ENCODE measurements at regions not wholly inside any gene's neighbourhood (a gene's known extent, or its start where the extent isn't known, plus 50 kb on each side); places are given as distances from the start of the nearest gene placed in this dataset.

DNA sequence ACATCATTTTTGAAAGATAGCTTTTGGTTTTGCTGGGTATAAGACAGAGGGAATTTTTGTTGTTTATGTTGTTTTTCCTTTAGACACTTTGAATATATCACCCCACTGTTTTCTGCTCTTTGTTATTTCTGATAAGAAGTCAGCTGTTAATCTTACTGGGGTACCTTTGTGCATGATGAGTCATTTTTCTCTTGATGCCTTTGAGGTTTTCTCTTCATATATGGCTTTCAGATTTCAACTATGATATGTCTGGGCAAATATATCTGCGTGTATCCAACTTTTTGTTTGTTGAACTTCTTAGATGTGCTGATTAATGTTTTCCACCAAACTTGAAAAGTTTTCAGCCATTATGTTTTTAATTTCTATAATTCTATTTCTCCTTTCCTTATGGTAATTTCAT lies 208.6 kb upstream of the TMEM72 start:
- DNase-seq = no peak
- POLR2A ChIA-PET = no interaction called here
- no CpG with 5 or more reads among the region's 1 CpG for WGBS (ENCODE audit: insufficient coverage)
- no peak overlapping the region for H3K4me3 ChIP-seq (ENCODE audit: control insufficient read depth in 1 of 7, extremely low read depth in 1 of 7, insufficient read depth in 4 of 7, low read depth in 2 of 7, low read length in 6 of 7)
- H3K27ac ChIP-seq (ENCODE audit: insufficient read depth in 1 of 2, low read depth in 1 of 2, low read length in 2 of 2, poor library complexity in 1 of 2, severe bottlenecking in 2 of 2) = no peak overlapping the region
- no peaks in the 10 kb centered on the region for H3K27me3 ChIP-seq (replicated peaks in 2 of 5; ENCODE audit: control insufficient read depth in 4 of 5, insufficient read depth in 5 of 5, low read length in 4 of 5)
- H3K4me1 ChIP-seq (ENCODE audit: control extremely low read depth in 1 of 4, control insufficient read depth in 4 of 4, insufficient read depth in 4 of 4, low read length in 3 of 4) = no peaks in the 10 kb centered on the region
- CTCF ChIA-PET = no interaction called here
- no peaks in the 10 kb centered on the region for H3K36me3 ChIP-seq (ENCODE audit: control insufficient read depth in 4 of 4, insufficient read depth in 4 of 4, low read length in 3 of 4)
- peaks cover 0 to 22% (median 4%) of the 10 kb centered on the region in 5 experiments for H3K9me3 ChIP-seq (ENCODE audit: control extremely low read depth in 1 of 5, control insufficient read depth in 4 of 5, insufficient read depth in 2 of 5, low read depth in 1 of 5, low read length in 4 of 5)

DNA sequence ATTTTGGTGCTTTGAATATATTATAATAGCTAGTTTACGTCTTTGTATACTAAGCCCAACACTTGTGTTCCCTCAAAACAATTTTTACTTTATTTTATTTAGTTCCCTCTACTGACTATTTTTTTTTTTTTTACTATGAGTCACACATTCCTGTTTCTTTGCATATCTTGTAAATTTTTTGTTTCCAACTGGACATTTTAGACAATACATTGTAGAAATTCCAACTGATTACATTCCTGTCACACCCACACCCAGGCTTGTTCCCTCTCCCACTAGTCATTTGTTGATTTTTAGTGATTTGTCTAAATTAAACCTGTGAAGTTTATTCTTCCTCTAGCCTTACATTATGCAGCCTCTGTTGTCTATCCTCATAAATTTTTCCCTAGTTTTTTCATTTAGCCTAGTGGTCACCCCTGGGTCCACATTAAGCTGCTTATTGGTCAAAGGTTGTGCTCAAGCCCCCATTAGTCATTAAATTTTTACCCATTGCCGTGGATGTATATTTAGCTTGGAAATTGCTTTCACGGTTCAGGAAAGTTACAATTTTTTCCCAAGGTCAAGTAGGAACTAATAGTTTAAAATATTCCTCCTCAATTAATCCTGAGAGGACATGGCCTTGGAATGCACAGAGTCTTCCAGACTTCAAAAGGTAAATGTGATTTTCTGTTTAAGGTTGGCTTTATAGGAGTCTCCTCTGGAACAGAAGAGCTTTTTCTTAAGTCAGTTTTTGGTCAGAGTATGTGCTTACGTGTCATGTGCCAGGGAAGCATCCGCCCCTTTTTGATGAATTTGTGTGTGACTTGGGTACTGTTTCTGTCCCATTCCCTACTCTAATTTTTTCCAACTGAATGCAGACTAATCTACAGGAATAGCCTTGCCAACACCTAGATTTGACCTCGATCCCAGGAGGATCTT lies 207.6 kb upstream of the TMEM72 start:
- Histone ChIP-seq H3K36me3 (ENCODE audit: control insufficient read depth in 4 of 4, insufficient read depth in 4 of 4, low read length in 3 of 4) (no peaks in the 10 kb centered on the region), H3K27me3 (replicated peaks in 2 of 5; ENCODE audit: control insufficient read depth in 4 of 5, insufficient read depth in 5 of 5, low read length in 4 of 5) (no peaks in the 10 kb centered on the region), H3K4me3 (ENCODE audit: control insufficient read depth in 1 of 7, extremely low read depth in 1 of 7, insufficient read depth in 4 of 7, low read depth in 2 of 7, low read length in 6 of 7) (no peak overlapping the region), H3K27ac (ENCODE audit: insufficient read depth in 1 of 2, low read depth in 1 of 2, low read length in 2 of 2, poor library complexity in 1 of 2, severe bottlenecking in 2 of 2) (no peak overlapping the region), H3K4me1 (ENCODE audit: control extremely low read depth in 1 of 4, control insufficient read depth in 4 of 4, insufficient read depth in 4 of 4, low read length in 3 of 4) (no peaks in the 10 kb centered on the region), H3K9me3 (ENCODE audit: control extremely low read depth in 1 of 5, control insufficient read depth in 4 of 5, insufficient read depth in 2 of 5, low read depth in 1 of 5, low read length in 4 of 5) (peaks cover 0 to 22% (median 4%) of the 10 kb centered on the region in 5 experiments)
- WGBS (ENCODE audit: insufficient coverage) = 98% methylated on average over 3 of the region's 6 CpGs
- CTCF ChIA-PET = no interaction called here
- no peak for DNase-seq
- POLR2A ChIA-PET = no interaction called here

DNA sequence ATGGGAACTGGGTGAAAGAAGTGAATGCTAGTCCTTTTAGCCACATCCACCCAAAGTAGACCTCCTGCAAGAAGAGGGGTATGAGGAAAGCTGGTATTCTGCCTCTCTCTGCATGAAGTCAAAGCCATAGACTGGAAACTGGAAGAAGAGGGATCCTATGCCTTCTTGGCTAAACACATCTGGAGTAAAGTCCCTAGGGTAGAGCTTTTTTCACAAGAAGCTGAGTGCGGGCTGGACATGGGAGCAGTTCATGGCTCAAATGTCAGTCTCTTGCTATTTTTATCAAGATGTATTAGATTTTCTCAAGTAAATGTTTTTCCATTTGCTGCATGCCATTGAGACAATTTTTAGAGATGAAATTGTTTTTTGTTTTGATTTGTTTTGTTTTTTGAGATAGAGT lies 206.5 kb upstream of the TMEM72 start:
- ChIA-PET POLR2A (no interaction called here), CTCF (no interaction called here)
- no peak for DNase-seq
- Histone ChIP-seq H3K27me3 (replicated peaks in 2 of 5; ENCODE audit: control insufficient read depth in 4 of 5, insufficient read depth in 5 of 5, low read length in 4 of 5) (no peaks in the 10 kb centered on the region), H3K36me3 (ENCODE audit: control insufficient read depth in 4 of 4, insufficient read depth in 4 of 4, low read length in 3 of 4) (no peaks in the 10 kb centered on the region), H3K9me3 (ENCODE audit: control extremely low read depth in 1 of 5, control insufficient read depth in 4 of 5, insufficient read depth in 2 of 5, low read depth in 1 of 5, low read length in 4 of 5) (peaks cover 0 to 20% (median 4%) of the 10 kb centered on the region in 5 experiments), H3K4me3 (ENCODE audit: control insufficient read depth in 1 of 7, extremely low read depth in 1 of 7, insufficient read depth in 4 of 7, low read depth in 2 of 7, low read length in 6 of 7) (no peak overlapping the region), H3K27ac (ENCODE audit: insufficient read depth in 1 of 2, low read depth in 1 of 2, low read length in 2 of 2, poor library complexity in 1 of 2, severe bottlenecking in 2 of 2) (no peak overlapping the region), H3K4me1 (ENCODE audit: control extremely low read depth in 1 of 4, control insufficient read depth in 4 of 4, insufficient read depth in 4 of 4, low read length in 3 of 4) (no peaks in the 10 kb centered on the region)
- WGBS (ENCODE audit: insufficient coverage) = no CpG with 5 or more reads among the region's 1 CpG

DNA sequence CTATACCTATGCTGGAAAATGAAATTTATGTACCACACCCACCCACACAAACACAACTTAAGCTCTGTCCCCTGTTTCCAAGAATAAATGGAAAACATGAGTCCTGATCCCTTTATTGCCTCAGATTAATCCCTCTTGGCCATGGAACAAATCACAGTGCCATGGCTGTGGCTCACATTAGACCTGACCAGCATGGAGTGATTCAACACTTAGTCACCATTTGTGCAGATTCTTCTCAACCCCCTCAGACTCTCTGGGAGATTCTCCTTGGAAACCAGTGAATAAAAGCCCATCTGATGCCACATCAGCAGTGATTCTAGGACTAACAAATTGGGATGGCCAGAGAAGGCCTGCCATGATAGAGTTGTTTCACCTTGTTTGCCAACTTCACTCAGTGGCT lies 204.4 kb upstream of the TMEM72 start:
- Histone ChIP-seq H3K27me3 (replicated peaks in 2 of 5; ENCODE audit: control insufficient read depth in 4 of 5, insufficient read depth in 5 of 5, low read length in 4 of 5) (no peaks in the 10 kb centered on the region), H3K9me3 (ENCODE audit: control extremely low read depth in 1 of 5, control insufficient read depth in 4 of 5, insufficient read depth in 2 of 5, low read depth in 1 of 5, low read length in 4 of 5) (peaks cover 0 to 9% (median 4%) of the 10 kb centered on the region in 5 experiments), H3K27ac (ENCODE audit: insufficient read depth in 1 of 2, low read depth in 1 of 2, low read length in 2 of 2, poor library complexity in 1 of 2, severe bottlenecking in 2 of 2) (no peak overlapping the region), H3K4me3 (ENCODE audit: control insufficient read depth in 1 of 7, extremely low read depth in 1 of 7, insufficient read depth in 4 of 7, low read depth in 2 of 7, low read length in 6 of 7) (no peak overlapping the region), H3K4me1 (ENCODE audit: control extremely low read depth in 1 of 4, control insufficient read depth in 4 of 4, insufficient read depth in 4 of 4, low read length in 3 of 4) (no peaks in the 10 kb centered on the region), H3K36me3 (ENCODE audit: control insufficient read depth in 4 of 4, insufficient read depth in 4 of 4, low read length in 3 of 4) (no peaks in the 10 kb centered on the region)
- DNase-seq = no peak
- POLR2A ChIA-PET = no interaction called here
- CTCF ChIA-PET = no interaction called here

DNA sequence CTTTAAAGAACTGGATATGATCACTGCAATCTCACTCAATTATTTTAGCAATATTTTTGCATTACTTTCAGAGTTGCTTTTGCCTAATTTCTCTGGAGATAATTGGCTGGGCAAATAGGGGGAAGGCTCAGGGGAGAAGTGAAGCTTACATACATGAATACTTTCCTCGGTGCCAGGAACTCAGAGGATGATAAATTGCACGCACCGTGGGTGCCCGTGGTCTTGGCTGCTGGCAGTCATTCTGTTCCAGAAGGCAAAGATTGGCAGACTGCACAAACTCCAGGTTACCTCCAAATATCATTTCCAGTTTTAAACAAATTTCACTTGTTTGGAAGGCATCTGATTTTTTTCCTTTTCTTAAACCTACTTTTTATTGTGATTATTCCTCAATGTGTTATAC lies 197.8 kb upstream of the TMEM72 start:
- WGBS (ENCODE audit: insufficient coverage) = 68% methylated on average over 4 of the region's 4 CpGs
- ChIA-PET CTCF (no interaction called here), POLR2A (no interaction called here)
- Histone ChIP-seq H3K27ac (ENCODE audit: insufficient read depth in 1 of 2, low read depth in 1 of 2, low read length in 2 of 2, poor library complexity in 1 of 2, severe bottlenecking in 2 of 2) (no peak overlapping the region), H3K4me1 (ENCODE audit: control extremely low read depth in 1 of 4, control insufficient read depth in 4 of 4, insufficient read depth in 4 of 4, low read length in 3 of 4) (no peaks in the 10 kb centered on the region), H3K9me3 (ENCODE audit: control extremely low read depth in 1 of 5, control insufficient read depth in 4 of 5, insufficient read depth in 2 of 5, low read depth in 1 of 5, low read length in 4 of 5) (peaks cover 0 to 2% (median 0%) of the 10 kb centered on the region in 5 experiments), H3K36me3 (ENCODE audit: control insufficient read depth in 4 of 4, insufficient read depth in 4 of 4, low read length in 3 of 4) (no peaks in the 10 kb centered on the region), H3K4me3 (ENCODE audit: control insufficient read depth in 1 of 7, extremely low read depth in 1 of 7, insufficient read depth in 4 of 7, low read depth in 2 of 7, low read length in 6 of 7) (no peak overlapping the region), H3K27me3 (replicated peaks in 2 of 5; ENCODE audit: control insufficient read depth in 4 of 5, insufficient read depth in 5 of 5, low read length in 4 of 5) (peaks cover 0 to 5% (median 0%) of the 10 kb centered on the region in 5 experiments)
- DNase-seq = no peak

DNA sequence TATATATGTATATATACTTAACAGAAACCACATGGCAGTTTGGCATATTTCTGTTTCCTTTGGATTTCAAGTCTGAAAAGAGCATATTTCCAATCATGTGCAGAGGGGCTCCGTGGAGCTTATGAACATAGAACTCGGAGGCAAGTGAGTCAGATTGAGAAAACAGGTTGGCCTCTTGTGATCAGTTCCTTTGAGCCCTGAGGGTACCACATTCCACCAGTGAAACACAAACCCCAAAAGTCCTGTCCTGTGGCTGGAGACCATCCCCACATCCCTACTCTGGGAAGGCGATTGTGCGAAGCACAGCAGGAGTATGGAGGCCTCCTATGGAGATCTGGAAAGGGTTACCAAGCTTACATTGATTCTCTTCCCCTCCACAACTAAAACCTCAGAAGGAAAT lies 196.7 kb upstream of the TMEM72 start:
- peaks cover 0 to 5% (median 0%) of the 10 kb centered on the region in 5 experiments for H3K27me3 ChIP-seq (replicated peaks in 2 of 5; ENCODE audit: control insufficient read depth in 4 of 5, insufficient read depth in 5 of 5, low read length in 4 of 5)
- WGBS (ENCODE audit: insufficient coverage) = no CpG with 5 or more reads among the region's 4 CpGs
- H3K27ac ChIP-seq (ENCODE audit: insufficient read depth in 1 of 2, low read depth in 1 of 2, low read length in 2 of 2, poor library complexity in 1 of 2, severe bottlenecking in 2 of 2) = no peak overlapping the region

DNA sequence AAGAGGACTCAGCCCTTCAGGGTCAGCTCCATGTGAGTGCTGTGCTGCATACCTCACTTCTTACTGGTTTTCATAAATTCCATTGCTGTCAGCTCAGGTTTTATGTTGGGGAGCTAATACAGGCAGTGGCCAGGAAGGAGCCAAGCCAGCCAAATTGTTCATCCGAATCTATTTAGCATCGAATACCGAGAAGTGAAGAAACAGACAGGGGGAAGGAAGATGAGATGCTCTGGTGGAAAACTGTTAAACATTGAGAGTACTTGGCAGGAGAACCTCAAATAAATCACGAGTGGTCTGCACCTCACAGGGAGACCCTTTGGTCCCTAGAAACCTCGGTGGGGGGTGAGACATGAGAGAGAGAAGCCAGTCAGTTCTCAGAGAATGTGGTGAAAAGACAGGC lies 196.0 kb upstream of the TMEM72 start:
- DNase-seq = no peak
- no peaks in the 10 kb centered on the region for H3K4me1 ChIP-seq (ENCODE audit: control extremely low read depth in 1 of 4, control insufficient read depth in 4 of 4, insufficient read depth in 4 of 4, low read length in 3 of 4)
- H3K4me3 ChIP-seq (ENCODE audit: control insufficient read depth in 1 of 7, extremely low read depth in 1 of 7, insufficient read depth in 4 of 7, low read depth in 2 of 7, low read length in 6 of 7) = no peak overlapping the region
- H3K27me3 ChIP-seq (replicated peaks in 2 of 5; ENCODE audit: control insufficient read depth in 4 of 5, insufficient read depth in 5 of 5, low read length in 4 of 5) = peaks cover 0 to 5% (median 0%) of the 10 kb centered on the region in 5 experiments
- ChIA-PET CTCF (no interaction called here), POLR2A (no interaction called here)
- H3K27ac ChIP-seq (ENCODE audit: insufficient read depth in 1 of 2, low read depth in 1 of 2, low read length in 2 of 2, poor library complexity in 1 of 2, severe bottlenecking in 2 of 2) = no peak overlapping the region
- H3K36me3 ChIP-seq (ENCODE audit: control insufficient read depth in 4 of 4, insufficient read depth in 4 of 4, low read length in 3 of 4) = no peaks in the 10 kb centered on the region
- peaks cover 0 to 5% (median 0%) of the 10 kb centered on the region in 5 experiments for H3K9me3 ChIP-seq (ENCODE audit: control extremely low read depth in 1 of 5, control insufficient read depth in 4 of 5, insufficient read depth in 2 of 5, low read depth in 1 of 5, low read length in 4 of 5)
- 97% methylated on average over 4 of the region's 5 CpGs for WGBS (ENCODE audit: insufficient coverage)

More for the DNA sequence above, 196.7 kb upstream of the TMEM72 start:
- DNase-seq = no peak
- Histone ChIP-seq H3K9me3 (ENCODE audit: control extremely low read depth in 1 of 5, control insufficient read depth in 4 of 5, insufficient read depth in 2 of 5, low read depth in 1 of 5, low read length in 4 of 5) (peaks cover 0 to 5% (median 0%) of the 10 kb centered on the region in 5 experiments), H3K4me3 (ENCODE audit: control insufficient read depth in 1 of 7, extremely low read depth in 1 of 7, insufficient read depth in 4 of 7, low read depth in 2 of 7, low read length in 6 of 7) (no peak overlapping the region), H3K36me3 (ENCODE audit: control insufficient read depth in 4 of 4, insufficient read depth in 4 of 4, low read length in 3 of 4) (no peaks in the 10 kb centered on the region), H3K4me1 (ENCODE audit: control extremely low read depth in 1 of 4, control insufficient read depth in 4 of 4, insufficient read depth in 4 of 4, low read length in 3 of 4) (no peaks in the 10 kb centered on the region)
- CTCF ChIA-PET = no interaction called here
- POLR2A ChIA-PET = no interaction called here
